LNCaP clone FGC (cell line): ENCODE measurements at regions not wholly inside any gene's neighbourhood (a gene's known extent, or its start where the extent isn't known, plus 50 kb on each side); places are given as distances from the start of the nearest gene placed in this dataset.

Experiments
- DNase-seq: peaks from one replicate; pipeline ENCODE4 v3.0.0-alpha.2; 2011; ENCODE audit warnings: low read depth
- H3K4me3 ChIP-seq: 2 replicates; pipeline ENCODE4 v1.5.1; 2011; ENCODE audit warnings: mild to moderate bottlenecking, low read depth, low read length, control low read depth
- TF ChIP-seq, protein P1 (sequence below): IDR thresholded peaks from 2 replicates; pipeline ENCODE4 v1.5.1; 2012; ENCODE audit warnings: mild to moderate bottlenecking; ENCODE audit not compliant: control insufficient read depth, insufficient read depth; ENCODE audit errors: extremely low read depth

DNA sequence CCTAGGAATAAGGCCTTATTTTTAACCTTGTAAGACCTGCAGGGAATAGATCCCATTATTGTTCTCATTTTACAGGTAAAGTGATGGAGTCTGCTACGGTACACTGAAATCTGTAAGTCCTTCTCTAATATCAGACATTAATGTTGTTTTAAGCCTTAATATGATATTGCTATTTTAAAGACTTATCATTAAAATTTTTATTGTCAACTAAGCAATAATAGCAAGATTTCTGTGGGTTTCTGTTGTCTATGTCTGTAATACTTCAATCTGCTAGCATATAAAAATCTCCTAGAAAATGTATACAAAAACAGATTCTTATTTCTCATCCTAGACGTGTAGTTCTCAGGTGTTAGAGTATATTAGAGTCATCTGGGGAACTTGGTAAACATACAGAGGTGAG is 317.5 kb upstream of the TENM4 start:
- TF ChIP-seq, protein P1, sequence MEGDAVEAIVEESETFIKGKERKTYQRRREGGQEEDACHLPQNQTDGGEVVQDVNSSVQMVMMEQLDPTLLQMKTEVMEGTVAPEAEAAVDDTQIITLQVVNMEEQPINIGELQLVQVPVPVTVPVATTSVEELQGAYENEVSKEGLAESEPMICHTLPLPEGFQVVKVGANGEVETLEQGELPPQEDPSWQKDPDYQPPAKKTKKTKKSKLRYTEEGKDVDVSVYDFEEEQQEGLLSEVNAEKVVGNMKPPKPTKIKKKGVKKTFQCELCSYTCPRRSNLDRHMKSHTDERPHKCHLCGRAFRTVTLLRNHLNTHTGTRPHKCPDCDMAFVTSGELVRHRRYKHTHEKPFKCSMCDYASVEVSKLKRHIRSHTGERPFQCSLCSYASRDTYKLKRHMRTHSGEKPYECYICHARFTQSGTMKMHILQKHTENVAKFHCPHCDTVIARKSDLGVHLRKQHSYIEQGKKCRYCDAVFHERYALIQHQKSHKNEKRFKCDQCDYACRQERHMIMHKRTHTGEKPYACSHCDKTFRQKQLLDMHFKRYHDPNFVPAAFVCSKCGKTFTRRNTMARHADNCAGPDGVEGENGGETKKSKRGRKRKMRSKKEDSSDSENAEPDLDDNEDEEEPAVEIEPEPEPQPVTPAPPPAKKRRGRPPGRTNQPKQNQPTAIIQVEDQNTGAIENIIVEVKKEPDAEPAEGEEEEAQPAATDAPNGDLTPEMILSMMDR: no peak
- DNase-seq: no peak
- H3K4me3 ChIP-seq: no peak overlapping the region

DNA sequence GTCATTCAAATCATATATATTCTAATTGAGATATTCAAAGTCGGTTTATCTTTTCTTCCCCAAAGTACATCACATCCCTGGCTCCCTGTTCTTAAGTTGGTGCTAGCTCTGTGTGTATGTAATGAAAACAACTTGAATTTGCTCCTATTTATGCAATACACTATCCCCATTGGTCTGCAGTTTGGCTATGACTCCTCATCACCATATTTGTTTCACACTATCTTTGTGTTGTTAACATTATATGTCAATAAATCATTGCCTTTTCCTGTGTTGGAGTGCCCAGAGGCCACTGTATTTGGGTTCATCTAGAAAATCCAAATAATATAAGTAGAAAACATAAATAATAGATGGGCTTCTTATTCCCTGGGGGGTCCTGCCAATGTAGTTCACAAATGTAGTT is 306.6 kb upstream of the TENM4 start:
- TF ChIP-seq, protein P1: no peak
- no peak overlapping the region for H3K4me3 ChIP-seq
- no peak for DNase-seq

DNA sequence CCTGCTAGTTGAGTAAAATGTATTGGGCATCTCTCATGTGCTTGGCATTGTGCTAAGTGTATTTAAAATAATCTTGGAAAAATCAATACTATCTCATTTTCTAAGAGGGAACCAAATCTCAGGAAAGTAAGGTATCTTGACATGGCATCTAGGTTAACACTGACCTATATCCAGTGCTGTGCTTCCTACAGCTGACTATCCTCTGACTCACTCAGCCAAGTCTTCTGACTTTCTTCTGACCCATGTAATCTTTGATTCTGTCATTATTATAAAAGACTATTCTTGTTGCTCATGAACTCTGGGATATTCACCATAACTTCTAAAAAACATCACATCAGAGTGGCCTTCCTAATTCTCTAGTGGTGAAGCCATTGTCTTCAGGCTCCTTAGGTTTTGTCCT is 304.1 kb upstream of the TENM4 start:
- no peak overlapping the region for H3K4me3 ChIP-seq
- DNase-seq: no peak
- TF ChIP-seq, protein P1: no peak

- TF ChIP-seq, protein P1: no peak
- no peak for DNase-seq
- no peak overlapping the region for H3K4me3 ChIP-seq
Observed at GRCh38 chr11:79742176-79742575, 301.3 kb upstream of the TENM4 start.

DNA sequence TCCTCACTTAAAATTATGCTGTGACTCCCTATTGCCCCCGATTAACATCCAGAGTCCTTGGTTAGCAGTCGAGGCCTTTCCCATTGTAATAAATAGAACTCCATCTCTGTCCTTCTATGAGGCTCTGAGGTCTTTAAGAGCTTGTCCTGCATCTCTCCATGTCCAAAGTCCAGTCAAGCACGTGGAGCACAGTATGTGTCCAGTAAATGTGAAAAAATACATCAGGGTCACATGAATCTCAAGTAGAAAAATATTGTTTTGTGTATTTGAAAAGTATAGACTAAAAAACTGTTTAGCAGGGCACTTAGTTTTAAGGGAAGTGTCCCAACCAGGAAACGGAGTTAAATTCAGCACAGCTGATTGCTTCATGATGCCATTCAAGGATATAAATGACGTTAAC is 298.8 kb upstream of the TENM4 start:
- no peak for DNase-seq
- H3K4me3 ChIP-seq: no peak overlapping the region
- TF ChIP-seq, protein P1: no peak

- no peak for DNase-seq
- TF ChIP-seq, protein P1: no peak
- no peak overlapping the region for H3K4me3 ChIP-seq
Observed at GRCh38 chr11:79727221-79727620, 286.4 kb upstream of the TENM4 start.

- DNase-seq: no peak
- no peak overlapping the region for H3K4me3 ChIP-seq
- TF ChIP-seq, protein P1: no peak
Observed at GRCh38 chr11:79720115-79720514, 279.3 kb upstream of the TENM4 start.
